OCI-LY7 (cell line): ENCODE measurements at regions not wholly inside any gene's neighbourhood (a gene's known extent, or its start where the extent isn't known, plus 50 kb on each side); places are given as distances from the start of the nearest gene placed in this dataset.

Experiments
- EZH2phosphoT487 ChIP-seq: fragments of 200-600 bp; sonication (generic); IDR thresholded peaks from 2 replicates; pipeline ENCODE4 v1.6.1; 2018; ENCODE audit warnings: low read depth, borderline replicate concordance, mild to moderate bottlenecking, mixed run types, antibody characterized with exemption, low read length, moderate library complexity, mixed read lengths
- TF ChIP-seq, protein P1 (sequence below): fragments of 200-600 bp; sonication (generic); conservative IDR thresholded peaks from 2 replicates; pipeline ENCODE4 v1.5.1; 2014; ENCODE audit warnings: mild to moderate bottlenecking, antibody characterized with exemption, low read length, moderate library complexity, mixed read lengths

DNA sequence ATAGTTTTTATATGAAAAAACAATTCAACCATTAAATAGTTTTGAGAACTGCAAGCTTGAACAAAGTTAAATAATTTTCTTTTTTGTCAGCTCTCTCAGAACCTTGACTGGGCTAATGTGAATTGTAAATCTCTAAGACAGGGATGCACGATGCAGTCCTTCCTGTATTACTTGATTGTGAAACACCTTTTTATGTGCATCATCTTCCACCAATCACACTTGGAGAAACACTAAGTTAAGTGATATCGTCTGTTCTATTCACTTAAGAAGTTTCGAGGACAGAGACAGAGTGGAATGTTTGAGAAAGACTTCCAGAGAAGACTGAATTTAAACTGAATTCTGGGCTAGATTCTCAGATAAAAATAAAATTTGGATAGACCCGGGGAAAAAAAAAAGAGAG is 238.2 kb downstream of the MREG start:
- TF ChIP-seq, protein P1, sequence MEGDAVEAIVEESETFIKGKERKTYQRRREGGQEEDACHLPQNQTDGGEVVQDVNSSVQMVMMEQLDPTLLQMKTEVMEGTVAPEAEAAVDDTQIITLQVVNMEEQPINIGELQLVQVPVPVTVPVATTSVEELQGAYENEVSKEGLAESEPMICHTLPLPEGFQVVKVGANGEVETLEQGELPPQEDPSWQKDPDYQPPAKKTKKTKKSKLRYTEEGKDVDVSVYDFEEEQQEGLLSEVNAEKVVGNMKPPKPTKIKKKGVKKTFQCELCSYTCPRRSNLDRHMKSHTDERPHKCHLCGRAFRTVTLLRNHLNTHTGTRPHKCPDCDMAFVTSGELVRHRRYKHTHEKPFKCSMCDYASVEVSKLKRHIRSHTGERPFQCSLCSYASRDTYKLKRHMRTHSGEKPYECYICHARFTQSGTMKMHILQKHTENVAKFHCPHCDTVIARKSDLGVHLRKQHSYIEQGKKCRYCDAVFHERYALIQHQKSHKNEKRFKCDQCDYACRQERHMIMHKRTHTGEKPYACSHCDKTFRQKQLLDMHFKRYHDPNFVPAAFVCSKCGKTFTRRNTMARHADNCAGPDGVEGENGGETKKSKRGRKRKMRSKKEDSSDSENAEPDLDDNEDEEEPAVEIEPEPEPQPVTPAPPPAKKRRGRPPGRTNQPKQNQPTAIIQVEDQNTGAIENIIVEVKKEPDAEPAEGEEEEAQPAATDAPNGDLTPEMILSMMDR = no peak
- no peak for TF ChIP-seq EZH2phosphoT487
